ENCODE measurements at regions not wholly inside any gene's neighbourhood (a gene's known extent, or its start where the extent isn't known, plus 50 kb on each side); places are given as distances from the start of the nearest gene placed in this dataset.
"Not testable (repeated sequence)": the region's sequence is repeated elsewhere in the genome, so short reads cannot be mapped to it uniquely, and the experiment has no call there.

- TF ChIP-seq CTCF (conservative IDR thresholded peaks at IDR 0.05; ENCODE audit: low read length); EZH2phosphoT487 (IDR thresholded peaks at IDR 0.05; ENCODE audit: borderline replicate concordance): not testable (repeated sequence)
These were observed 638.9 kb downstream of the SLC16A7 start for GRCh38 chr12:60234611-60235195.

Data from Loucy (cell line).